ENCODE measurements at regions not wholly inside any gene's neighbourhood (a gene's known extent, or its start where the extent isn't known, plus 50 kb on each side); places are given as distances from the start of the nearest gene placed in this dataset.

DNA sequence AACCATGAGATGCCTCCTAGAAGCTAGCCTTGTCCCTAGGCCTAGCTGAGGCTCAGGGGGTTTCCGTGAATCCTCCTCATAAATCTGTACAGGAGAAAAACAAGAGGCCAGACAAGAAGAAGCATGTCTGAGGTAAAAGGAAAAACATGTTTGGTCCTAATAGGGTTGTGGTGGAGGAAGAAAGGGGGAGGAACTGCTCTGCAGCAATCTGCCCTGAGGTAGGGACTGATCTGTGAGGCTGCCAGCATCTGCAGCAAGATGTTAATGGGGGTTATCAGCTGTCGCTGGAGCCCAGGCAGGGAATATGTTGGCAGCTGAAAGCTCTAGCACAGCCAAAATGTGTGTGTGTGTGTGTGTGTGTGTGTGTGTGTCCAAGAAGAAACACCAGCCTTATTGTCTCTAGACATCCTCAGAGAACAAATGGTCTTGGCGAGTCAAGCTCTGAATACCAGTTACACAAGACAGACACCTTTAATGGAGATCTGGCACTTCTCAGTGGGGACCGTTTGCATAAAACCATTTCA lies 218.5 kb downstream of the NUAK1 start:
- TF ChIP-seq, protein P1, sequence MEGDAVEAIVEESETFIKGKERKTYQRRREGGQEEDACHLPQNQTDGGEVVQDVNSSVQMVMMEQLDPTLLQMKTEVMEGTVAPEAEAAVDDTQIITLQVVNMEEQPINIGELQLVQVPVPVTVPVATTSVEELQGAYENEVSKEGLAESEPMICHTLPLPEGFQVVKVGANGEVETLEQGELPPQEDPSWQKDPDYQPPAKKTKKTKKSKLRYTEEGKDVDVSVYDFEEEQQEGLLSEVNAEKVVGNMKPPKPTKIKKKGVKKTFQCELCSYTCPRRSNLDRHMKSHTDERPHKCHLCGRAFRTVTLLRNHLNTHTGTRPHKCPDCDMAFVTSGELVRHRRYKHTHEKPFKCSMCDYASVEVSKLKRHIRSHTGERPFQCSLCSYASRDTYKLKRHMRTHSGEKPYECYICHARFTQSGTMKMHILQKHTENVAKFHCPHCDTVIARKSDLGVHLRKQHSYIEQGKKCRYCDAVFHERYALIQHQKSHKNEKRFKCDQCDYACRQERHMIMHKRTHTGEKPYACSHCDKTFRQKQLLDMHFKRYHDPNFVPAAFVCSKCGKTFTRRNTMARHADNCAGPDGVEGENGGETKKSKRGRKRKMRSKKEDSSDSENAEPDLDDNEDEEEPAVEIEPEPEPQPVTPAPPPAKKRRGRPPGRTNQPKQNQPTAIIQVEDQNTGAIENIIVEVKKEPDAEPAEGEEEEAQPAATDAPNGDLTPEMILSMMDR (IDR thresholded peaks at IDR 0.05): no peak
- TF ChIP-seq EP300 (IDR thresholded peaks at IDR 0.05): no peak
- TF ChIP-seq POLR2A (IDR thresholded peaks at IDR 0.05): no peak
- TF ChIP-seq POLR2AphosphoS5 (IDR thresholded peaks at IDR 0.05): no peak
